ENCODE measurements at regions not wholly inside any gene's neighbourhood (a gene's known extent, or its start where the extent isn't known, plus 50 kb on each side); places are given as distances from the start of the nearest gene placed in this dataset.

DNA sequence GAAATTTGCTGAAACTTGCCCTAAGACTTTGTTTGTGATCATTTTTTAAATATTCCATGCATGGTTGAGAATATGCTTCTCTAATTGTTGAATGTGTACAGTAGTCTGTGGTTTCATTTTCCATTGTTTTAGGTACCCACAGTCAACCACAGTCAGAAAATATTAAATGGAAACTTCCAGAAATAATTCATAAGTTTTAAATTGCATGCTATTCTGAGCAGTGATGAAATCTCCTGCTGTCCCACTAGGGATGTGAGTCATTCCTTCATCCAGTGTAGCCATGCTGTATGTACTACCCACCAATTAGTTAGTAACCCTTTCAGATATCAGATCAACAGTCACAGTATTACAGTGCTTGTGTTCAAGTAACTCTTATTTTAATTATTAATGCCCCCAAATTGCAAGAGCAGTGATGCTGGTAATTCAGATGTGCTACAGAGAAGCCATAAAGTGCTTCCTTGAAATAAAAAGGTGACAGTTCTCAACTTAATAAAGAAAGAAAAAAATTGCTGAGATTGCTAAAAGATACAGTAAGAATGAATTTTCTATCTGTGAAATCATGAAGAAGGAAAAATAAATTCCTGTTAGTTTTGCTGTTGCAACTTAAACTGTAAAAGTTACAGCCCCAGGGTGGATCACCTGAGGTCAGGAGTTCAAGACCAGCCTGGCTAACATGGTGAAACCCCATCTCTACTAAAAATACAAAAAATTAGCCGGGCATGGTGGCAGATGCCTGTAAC lies 79.9 kb upstream of the FBXL17 start:
- no peak for TF ChIP-seq CTCF (IDR thresholded peaks at IDR 0.05; ENCODE audit: extremely low read depth in 1 of 2, insufficient read depth in 1 of 2, low read depth in 1 of 2, low read length in 2 of 2)
- no peak for TF ChIP-seq POLR2A (IDR thresholded peaks at IDR 0.05; ENCODE audit: low read depth, low read length)
- no peak for TF ChIP-seq POLR2AphosphoS5 (IDR thresholded peaks at IDR 0.05; ENCODE audit: insufficient read depth, low read depth, low read length)
- TF ChIP-seq EZH2 (IDR thresholded peaks at IDR 0.05; ENCODE audit: borderline replicate concordance, low read depth, low read length, severe bottlenecking): no peak
- TF ChIP-seq, protein P1, sequence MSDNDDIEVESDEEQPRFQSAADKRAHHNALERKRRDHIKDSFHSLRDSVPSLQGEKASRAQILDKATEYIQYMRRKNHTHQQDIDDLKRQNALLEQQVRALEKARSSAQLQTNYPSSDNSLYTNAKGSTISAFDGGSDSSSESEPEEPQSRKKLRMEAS (IDR thresholded peaks at IDR 0.05; ENCODE audit: insufficient read depth, insufficient read length): no peak
- TF ChIP-seq FOS (IDR thresholded peaks at IDR 0.05; ENCODE audit: borderline replicate concordance, insufficient read depth, low read length): no peak
- no peak for TF ChIP-seq GATA2 (IDR thresholded peaks at IDR 0.05; ENCODE audit: insufficient read depth, insufficient read length, low read depth, low read length)
- TF ChIP-seq JUN (IDR thresholded peaks at IDR 0.05; ENCODE audit: borderline replicate concordance, insufficient read depth, insufficient read length, low read depth): no peak

Measured in endothelial cell of umbilical vein (primary cell).